ENCODE measurements at regions not wholly inside any gene's neighbourhood (a gene's known extent, or its start where the extent isn't known, plus 50 kb on each side); places are given as distances from the start of the nearest gene placed in this dataset.

GRCh38 chr10:44201011-44201410 lies 183.9 kb downstream of the CXCL12 start:
- no peak for DNase-seq (ENCODE audit: low read depth in 4 of 4, low spot score in 3 of 4)

GRCh38 chr10:44199991-44200655 lies 184.8 kb downstream of the CXCL12 start:
- DNase-seq (ENCODE audit: low read depth in 4 of 4, low spot score in 3 of 4) = no peak

DNA sequence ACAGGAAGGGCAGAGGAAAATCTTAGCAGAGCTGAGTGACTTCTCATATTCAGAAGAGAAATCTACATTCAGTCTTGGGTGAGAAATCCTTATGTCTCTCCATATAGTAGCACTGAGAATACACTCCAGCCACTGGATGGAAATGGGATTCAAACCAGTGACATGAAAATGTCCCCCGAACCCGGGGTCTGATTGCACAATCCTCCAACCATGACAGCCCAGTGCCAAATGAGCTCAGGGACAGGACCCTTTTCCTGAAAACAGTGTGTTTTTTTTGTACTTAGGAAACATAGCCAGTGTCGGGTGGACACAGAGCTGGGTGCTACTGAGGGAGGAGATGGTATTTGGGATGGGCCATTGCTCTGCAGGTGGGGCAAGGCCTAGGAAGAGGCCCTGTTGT lies 185.6 kb downstream of the CXCL12 start:
- no peak for DNase-seq (ENCODE audit: low read depth in 4 of 4, low spot score in 3 of 4)

DNA sequence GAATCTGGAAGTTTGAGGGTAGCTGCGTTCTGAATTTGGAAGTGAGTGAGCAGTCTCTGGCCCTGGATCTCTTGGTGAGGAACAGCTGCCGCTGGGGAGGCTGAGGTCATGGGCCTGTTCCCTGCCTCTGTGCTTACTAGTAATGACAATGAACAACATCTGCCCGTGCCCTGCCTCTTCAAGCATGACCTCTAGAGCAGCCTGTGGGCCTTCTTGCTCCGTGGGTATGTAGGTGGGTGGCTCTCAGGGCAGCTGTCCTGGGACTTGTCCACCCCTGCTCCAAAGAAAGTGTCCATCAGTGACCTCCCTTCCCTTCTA lies 186.2 kb downstream of the CXCL12 start:
- no peak for DNase-seq (ENCODE audit: low read depth in 4 of 4, low spot score in 3 of 4)

DNA sequence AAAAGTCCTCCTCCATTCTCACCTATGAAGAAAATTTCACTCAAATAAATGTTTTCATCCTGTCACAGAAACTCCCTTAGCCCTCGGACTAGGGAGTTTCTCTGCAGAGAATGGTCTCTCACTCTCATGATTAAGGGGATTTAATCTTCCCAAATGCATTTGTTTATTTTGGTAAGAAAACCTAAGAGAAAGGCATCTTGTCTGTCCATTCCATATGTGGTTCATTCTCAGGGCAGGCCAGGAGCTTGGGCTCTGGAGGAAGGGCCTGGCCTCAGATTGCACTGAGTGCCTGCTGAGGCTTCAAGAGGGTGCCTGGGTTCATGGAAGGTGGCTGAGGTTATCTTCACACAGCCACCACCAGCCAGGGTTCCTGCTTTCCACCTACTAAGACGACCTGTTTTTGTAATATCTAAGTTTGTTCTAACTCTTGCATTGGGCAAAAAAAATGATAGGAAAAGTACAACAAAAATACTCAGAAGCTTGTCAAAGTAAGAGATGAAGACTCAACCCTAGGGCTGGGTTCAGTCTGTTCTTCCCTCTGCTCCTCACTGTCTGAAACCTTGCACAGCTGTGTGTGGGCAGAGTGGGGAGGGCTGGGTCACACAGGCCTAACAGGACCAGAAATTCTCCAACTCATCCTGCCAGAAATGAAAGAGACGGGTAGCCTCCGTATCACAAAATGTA lies 186.7 kb downstream of the CXCL12 start:
- DNase-seq (ENCODE audit: low read depth in 4 of 4, low spot score in 3 of 4) = no peak

DNA sequence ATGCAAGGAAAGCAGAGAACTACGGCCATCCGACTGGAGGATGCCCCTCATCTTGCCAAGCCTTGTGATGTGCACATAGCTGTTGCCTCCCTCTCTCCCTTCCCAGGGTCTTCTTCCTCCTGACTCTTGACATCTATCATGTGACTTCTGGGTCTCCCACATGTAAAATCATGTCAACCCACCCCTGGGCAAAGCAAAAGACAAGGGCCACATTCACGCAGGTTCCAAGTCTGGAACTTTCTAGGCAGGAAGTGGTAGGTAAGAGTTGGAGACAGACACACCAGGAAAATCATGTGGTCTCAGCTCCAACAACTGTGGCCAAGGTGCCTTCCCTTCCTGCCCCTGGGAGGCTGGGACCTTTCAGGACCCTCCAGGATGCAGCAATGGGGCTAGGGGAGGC lies 187.3 kb downstream of the CXCL12 start:
- DNase-seq (ENCODE audit: low read depth in 4 of 4, low spot score in 3 of 4) = no peak

DNA sequence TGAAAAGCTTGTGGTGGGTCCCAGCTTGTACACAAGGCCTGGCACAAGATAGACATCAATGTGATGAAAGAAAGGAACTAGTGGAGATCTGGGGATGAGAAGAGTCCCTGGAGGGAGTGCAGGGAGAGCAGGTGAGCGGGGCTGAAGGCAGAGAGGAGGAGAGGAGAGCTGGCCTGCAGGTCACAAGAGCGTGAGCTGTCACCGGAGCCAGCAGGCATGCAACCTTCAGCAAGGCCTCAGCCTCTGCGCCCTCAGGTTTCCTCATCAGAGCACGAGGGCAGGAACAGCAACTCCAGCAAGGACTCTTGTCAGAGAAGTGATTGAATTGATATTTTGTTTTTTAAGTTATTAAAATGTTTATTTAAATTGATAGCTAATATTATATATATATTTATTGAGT lies 188.6 kb downstream of the CXCL12 start:
- DNase-seq (ENCODE audit: low read depth in 4 of 4, low spot score in 3 of 4) = no peak

DNA sequence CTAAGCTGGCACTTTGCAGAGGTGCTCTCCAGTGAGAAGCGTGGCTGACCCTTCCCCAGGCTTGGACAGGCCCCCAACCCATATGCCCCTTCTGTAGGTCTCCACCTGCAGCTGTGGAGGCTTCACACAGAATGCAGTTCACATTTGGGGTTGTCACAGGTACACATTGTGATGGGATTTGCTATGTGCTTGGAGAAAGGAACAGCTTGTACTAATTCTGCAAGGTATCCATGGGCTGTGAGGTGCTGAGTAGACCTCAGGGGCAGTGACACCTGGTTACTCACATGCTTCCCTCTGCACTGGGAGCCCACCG lies 188.9 kb downstream of the CXCL12 start:
- no peak for DNase-seq (ENCODE audit: low read depth in 4 of 4, low spot score in 3 of 4)

- no peak for DNase-seq (ENCODE audit: low read depth in 4 of 4, low spot score in 3 of 4)
These were observed 189.5 kb downstream of the CXCL12 start for GRCh38 chr10:44195112-44196007.

DNA sequence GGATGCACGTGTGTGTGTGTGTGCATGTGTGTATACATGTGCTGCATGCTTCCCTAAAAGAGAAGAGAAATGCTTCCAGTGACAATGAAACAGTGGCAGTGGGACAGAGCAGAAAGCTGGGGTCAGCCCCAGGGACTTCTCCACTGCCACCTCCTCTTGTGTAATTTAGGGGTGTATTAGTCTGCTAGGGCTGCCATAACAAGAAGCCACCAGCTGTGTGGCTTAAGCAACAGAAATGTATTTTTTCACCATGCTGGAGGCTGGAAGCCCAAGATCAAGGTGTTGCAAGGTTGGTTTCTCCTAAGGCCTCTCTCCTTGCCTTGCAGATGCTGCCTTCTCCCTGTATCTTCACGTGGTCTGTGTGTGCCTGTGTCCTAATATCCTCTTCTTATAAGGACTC lies 190.5 kb downstream of the CXCL12 start:
- DNase-seq (ENCODE audit: low read depth in 4 of 4, low spot score in 3 of 4) = no peak

DNA sequence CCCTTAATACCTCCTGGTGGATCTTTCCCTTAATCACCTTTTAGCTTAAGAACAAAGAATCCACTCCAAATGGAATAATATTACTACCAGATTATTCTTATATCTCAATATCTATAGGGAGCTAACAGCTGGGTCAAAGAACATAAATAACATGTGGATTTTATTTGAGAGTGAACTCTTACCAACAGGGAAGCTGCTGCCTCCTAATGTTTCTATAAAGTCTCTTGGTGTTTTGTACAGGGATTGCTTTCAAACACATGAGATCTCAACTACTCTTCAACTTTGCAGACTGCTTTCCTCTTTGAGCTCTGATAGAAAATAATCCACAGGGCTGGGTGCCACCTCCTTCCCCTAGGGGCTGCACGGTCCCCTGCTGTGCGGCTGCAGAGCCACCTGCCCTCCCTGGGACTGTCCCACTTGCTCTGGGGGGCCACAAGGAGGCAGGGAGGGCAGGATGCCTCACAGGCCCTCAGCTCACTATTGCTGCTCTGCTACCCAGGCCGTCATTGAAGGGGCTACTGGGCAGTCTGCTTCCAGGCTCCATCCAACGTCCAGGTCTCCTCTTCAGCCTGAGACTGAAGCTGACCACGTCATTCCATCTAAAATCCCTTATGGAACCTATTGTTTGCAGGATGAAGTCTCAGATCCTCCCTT lies 191.2 kb downstream of the CXCL12 start:
- no peak for DNase-seq (ENCODE audit: low read depth in 4 of 4, low spot score in 3 of 4)

GRCh38 chr10:44193166-44193565 lies 191.7 kb downstream of the CXCL12 start:
- DNase-seq (ENCODE audit: low read depth in 4 of 4, low spot score in 3 of 4) = no peak

GRCh38 chr10:44192435-44192834 lies 192.5 kb downstream of the CXCL12 start:
- DNase-seq (ENCODE audit: low read depth in 4 of 4, low spot score in 3 of 4) = no peak

GRCh38 chr10:44190541-44190940 lies 194.4 kb downstream of the CXCL12 start:
- DNase-seq (ENCODE audit: low read depth in 4 of 4, low spot score in 3 of 4) = no peak

DNA sequence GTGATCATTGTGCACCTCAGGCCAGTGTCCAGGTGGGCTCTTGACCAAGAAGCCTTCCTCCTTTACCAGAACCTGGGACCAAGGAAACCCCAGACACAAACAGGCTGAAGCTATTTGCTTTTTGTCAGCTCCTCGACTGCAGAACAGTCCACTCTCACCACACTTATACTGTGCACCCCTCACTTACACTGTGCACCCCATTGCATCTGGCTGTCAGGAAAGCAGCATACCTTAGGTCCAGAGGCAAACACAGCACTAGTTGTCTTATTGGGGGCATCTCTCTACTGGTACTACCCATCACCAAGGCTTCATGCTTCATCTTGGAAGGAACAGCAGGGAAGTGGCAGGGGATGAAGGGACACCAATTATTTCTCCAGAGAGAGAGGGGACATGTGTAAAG lies 198.1 kb downstream of the CXCL12 start:
- no peak for DNase-seq (ENCODE audit: low read depth in 4 of 4, low spot score in 3 of 4)

GRCh38 chr10:44186150-44186549 lies 198.7 kb downstream of the CXCL12 start:
- DNase-seq (ENCODE audit: low read depth in 4 of 4, low spot score in 3 of 4) = no peak

DNA sequence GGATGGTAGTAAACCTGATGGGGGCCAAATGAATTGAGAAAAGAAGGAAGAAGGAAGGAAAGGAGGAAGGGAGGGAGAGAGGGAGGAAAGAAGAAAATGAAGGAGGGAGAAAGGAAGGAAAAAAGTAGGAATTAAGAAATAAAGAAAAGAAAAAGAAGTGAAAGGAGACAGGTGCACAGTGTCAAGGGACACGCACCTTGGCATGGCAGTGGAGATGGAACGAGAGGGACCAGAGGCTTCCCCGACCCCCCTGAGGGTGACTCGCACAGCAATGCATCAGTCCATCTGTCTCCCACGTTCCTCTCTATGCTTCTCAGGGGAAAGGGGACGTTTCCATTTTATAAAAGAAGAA lies 199.6 kb downstream of the CXCL12 start:
- DNase-seq (ENCODE audit: low read depth in 4 of 4, low spot score in 3 of 4) = no peak

DNA sequence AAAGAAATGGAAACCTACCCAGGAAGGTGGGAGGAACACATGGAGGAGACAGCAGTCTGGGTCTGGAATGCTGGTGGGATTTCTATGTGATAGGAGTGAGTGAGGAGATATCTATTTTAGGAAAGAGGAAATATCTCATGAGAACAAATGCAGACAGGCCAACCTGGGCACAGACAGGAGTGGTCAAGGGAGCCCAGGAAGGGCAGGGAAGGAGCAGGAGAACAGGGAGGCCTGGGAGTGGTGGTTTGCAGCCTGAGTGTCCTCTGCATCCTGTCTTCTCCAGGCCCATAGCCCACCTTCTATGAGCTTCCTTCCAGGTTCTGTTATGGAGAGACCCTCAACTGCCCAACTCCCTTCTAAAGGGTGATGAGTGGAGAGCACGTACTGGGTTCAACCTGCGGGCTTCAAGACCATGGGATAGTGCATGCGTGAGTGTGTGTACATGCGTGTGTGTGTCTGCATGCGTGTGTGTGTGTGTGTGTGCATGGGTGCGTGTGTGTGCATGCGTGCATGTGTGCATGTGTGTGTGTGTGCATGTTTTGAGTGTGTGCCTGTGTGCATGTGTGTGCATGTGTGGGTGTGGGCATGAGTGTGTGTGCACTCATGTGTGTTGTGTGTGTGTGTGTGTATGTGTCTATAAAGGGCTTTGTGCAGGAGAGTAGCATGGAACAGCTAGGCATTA lies 200.1 kb downstream of the CXCL12 start:
- no peak for DNase-seq (ENCODE audit: low read depth in 4 of 4, low spot score in 3 of 4)

- DNase-seq (ENCODE audit: low read depth in 4 of 4, low spot score in 3 of 4) = no peak
These were observed 200.9 kb downstream of the CXCL12 start for GRCh38 chr10:44183667-44184632.

GRCh38 chr10:44182909-44183308 lies 202.0 kb downstream of the CXCL12 start:
- no peak for DNase-seq (ENCODE audit: low read depth in 4 of 4, low spot score in 3 of 4)
